ENCODE measurements at regions not wholly inside any gene's neighbourhood (a gene's known extent, or its start where the extent isn't known, plus 50 kb on each side); places are given as distances from the start of the nearest gene placed in this dataset.

DNA sequence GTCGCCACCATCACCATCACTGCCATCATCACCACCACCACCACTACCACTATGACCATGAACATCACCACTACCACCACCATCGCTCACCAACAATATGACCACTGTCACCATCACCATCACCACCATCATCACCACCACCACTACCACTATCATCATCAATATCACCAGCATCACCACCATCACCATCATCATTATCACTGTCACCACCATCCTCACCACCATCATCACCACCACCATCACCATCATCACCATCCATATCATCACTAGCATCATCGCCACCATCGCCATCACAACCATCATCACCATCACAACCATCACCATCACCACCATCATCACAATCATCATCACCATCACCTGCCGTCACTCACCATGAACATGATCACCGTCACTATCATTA lies 184.6 kb downstream of the SHANK2 start:
- H3K9me3 Mint-ChIP-seq = no peaks in the 10 kb centered on the region
- H3K4me1 Mint-ChIP-seq = no peaks in the 10 kb centered on the region
- H3K36me3 Mint-ChIP-seq (ENCODE audit: low read depth) = no peaks in the 10 kb centered on the region
- no peak overlapping the region for H3K4me3 Mint-ChIP-seq
- no peak for DNase-seq
- no peak overlapping the region for H3K27ac Mint-ChIP-seq
- H3K27me3 Mint-ChIP-seq = peaks cover 4% of the 10 kb centered on the region
- intact Hi-C loops (cut with micrococcal nuclease) = no loop called here

GRCh38 chr11:71066311-71066710 lies 186.1 kb downstream of the SHANK2 start:
- H3K36me3 Mint-ChIP-seq (ENCODE audit: low read depth) = no peaks in the 10 kb centered on the region
- intact Hi-C loops (cut with micrococcal nuclease) = no loop called here
- no peak overlapping the region for H3K27ac Mint-ChIP-seq
- H3K9me3 Mint-ChIP-seq = no peaks in the 10 kb centered on the region
- peaks cover 4% of the 10 kb centered on the region for H3K27me3 Mint-ChIP-seq
- H3K4me1 Mint-ChIP-seq = no peaks in the 10 kb centered on the region
- no peak overlapping the region for H3K4me3 Mint-ChIP-seq
- DNase-seq = no peak

DNA sequence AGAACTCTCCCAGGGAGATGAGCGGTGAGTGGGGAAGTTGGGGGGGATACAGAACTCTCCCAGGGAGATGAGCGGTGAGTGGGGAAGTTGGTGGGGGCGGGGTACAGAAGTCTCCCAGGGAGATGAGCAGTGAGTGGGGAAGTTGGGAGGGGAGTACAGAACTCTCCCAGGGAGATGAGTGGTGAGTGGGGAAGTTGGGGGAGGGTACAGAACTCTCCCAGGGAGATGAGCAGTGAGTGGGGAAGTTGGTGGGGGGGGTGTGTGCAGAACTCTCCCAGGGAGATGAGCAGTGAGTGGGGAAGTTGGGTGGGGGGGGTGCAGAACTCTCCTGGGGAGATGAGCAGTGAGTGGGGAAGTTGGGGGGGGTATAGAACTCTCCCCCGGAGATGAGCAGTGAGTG lies 186.5 kb downstream of the SHANK2 start:
- intact Hi-C loops (cut with micrococcal nuclease) = no loop called here
- no peak overlapping the region for H3K27ac Mint-ChIP-seq
- no peak for DNase-seq
- H3K27me3 Mint-ChIP-seq = peaks cover 4% of the 10 kb centered on the region
- no peak overlapping the region for H3K4me3 Mint-ChIP-seq
- H3K9me3 Mint-ChIP-seq = no peaks in the 10 kb centered on the region
- no peaks in the 10 kb centered on the region for H3K36me3 Mint-ChIP-seq (ENCODE audit: low read depth)
- H3K4me1 Mint-ChIP-seq = no peaks in the 10 kb centered on the region

GRCh38 chr11:71064702-71065515 lies 187.5 kb downstream of the SHANK2 start:
- H3K27me3 Mint-ChIP-seq = peaks cover 4% of the 10 kb centered on the region
- H3K36me3 Mint-ChIP-seq (ENCODE audit: low read depth) = no peaks in the 10 kb centered on the region
- H3K9me3 Mint-ChIP-seq = no peaks in the 10 kb centered on the region
- no peak overlapping the region for H3K4me3 Mint-ChIP-seq
- no peak overlapping the region for H3K27ac Mint-ChIP-seq
- H3K4me1 Mint-ChIP-seq = no peaks in the 10 kb centered on the region
- intact Hi-C loops (cut with micrococcal nuclease) = no loop called here
- DNase-seq = no peak

DNA sequence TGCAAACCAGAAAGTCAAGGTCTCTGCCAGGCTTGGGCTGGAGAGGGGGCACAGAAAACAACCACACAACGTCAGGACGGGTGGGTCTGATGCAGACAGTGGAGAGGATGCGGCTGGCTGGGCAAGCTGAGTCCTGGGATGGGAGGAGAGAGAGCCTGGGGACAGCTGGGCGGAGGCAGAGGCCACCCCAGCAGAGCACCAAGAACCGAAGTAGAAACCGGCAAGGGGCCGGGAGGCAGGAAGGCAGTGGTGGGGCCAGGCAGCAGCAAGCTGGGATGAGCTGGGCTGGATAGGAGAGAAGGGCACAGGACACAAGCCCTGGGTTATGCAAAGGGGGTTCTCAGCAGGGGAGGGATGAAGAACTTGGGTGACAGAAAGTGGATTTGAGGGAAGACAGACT lies 188.2 kb downstream of the SHANK2 start:
- Mint-ChIP-seq H3K4me1 (no peaks in the 10 kb centered on the region), H3K27me3 (peaks cover 4% of the 10 kb centered on the region), H3K9me3 (no peaks in the 10 kb centered on the region), H3K27ac (no peak overlapping the region), H3K4me3 (no peak overlapping the region), H3K36me3 (ENCODE audit: low read depth) (no peaks in the 10 kb centered on the region)
- intact Hi-C loops (cut with micrococcal nuclease) = no loop called here
- no peak for DNase-seq

GRCh38 chr11:71063129-71063528 lies 189.2 kb downstream of the SHANK2 start:
- H3K9me3 Mint-ChIP-seq = no peaks in the 10 kb centered on the region
- H3K36me3 Mint-ChIP-seq (ENCODE audit: low read depth) = no peaks in the 10 kb centered on the region
- peaks cover 4% of the 10 kb centered on the region for H3K27me3 Mint-ChIP-seq
- no peak overlapping the region for H3K27ac Mint-ChIP-seq
- intact Hi-C loops (cut with micrococcal nuclease) = no loop called here
- DNase-seq = no peak
- no peak overlapping the region for H3K4me3 Mint-ChIP-seq
- no peaks in the 10 kb centered on the region for H3K4me1 Mint-ChIP-seq

- Mint-ChIP-seq H3K9me3 (no peaks in the 10 kb centered on the region), H3K27ac (no peak overlapping the region), H3K27me3 (peaks cover 4% of the 10 kb centered on the region), H3K36me3 (ENCODE audit: low read depth) (no peaks in the 10 kb centered on the region), H3K4me1 (no peaks in the 10 kb centered on the region), H3K4me3 (no peak overlapping the region)
- intact Hi-C loops (cut with micrococcal nuclease) = no loop called here
- DNase-seq = no peak
Measured at GRCh38 chr11:71062199-71062598, 190.2 kb downstream of the SHANK2 start.

- Mint-ChIP-seq H3K27ac (no peak overlapping the region), H3K27me3 (peaks cover 4% of the 10 kb centered on the region), H3K4me3 (no peak overlapping the region), H3K4me1 (no peaks in the 10 kb centered on the region), H3K9me3 (no peaks in the 10 kb centered on the region), H3K36me3 (ENCODE audit: low read depth) (no peaks in the 10 kb centered on the region)
- intact Hi-C loops (cut with micrococcal nuclease) = no loop called here
- DNase-seq = no peak
Measured at GRCh38 chr11:71060391-71060791, 192.0 kb downstream of the SHANK2 start.

- H3K36me3 Mint-ChIP-seq (ENCODE audit: low read depth) = no peaks in the 10 kb centered on the region
- DNase-seq = no peak
- H3K27ac Mint-ChIP-seq = no peak overlapping the region
- no peaks in the 10 kb centered on the region for H3K9me3 Mint-ChIP-seq
- intact Hi-C loops (cut with micrococcal nuclease) = no loop called here
- no peak overlapping the region for H3K4me3 Mint-ChIP-seq
- H3K27me3 Mint-ChIP-seq = no peaks in the 10 kb centered on the region
- H3K4me1 Mint-ChIP-seq = no peaks in the 10 kb centered on the region
Measured at GRCh38 chr11:71059662-71060061, 192.7 kb downstream of the SHANK2 start.

DNA sequence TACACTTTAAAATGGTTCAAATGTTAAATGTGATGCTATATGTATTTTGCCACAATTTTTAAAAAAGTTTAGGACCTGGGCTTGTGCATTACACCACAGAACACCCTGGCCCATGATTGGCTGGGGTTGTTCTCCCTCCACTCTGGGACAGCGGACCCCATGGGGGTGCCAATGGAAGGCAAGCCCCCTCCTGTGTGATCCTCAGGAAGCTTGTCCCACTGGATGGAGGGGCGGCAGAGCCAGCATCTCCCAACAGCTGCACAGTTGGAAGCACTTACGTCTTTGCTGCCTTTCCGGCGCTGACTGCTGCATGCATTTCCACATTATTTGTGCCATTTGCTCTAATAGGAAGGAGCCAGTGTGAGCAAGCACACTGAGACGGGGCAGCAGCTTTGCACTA lies 196.5 kb downstream of the SHANK2 start:
- Mint-ChIP-seq H3K27me3 (no peaks in the 10 kb centered on the region), H3K4me1 (no peaks in the 10 kb centered on the region)
- intact Hi-C loops (cut with micrococcal nuclease) = no loop called here

More for the DNA sequence above, 196.5 kb downstream of the SHANK2 start:
- DNase-seq = no peak
- no peaks in the 10 kb centered on the region for H3K36me3 Mint-ChIP-seq (ENCODE audit: low read depth)
- no peak overlapping the region for H3K4me3 Mint-ChIP-seq
- no peak overlapping the region for H3K27ac Mint-ChIP-seq
- H3K9me3 Mint-ChIP-seq = no peaks in the 10 kb centered on the region

Measured in activated CD4-positive, alpha-beta T cell treated with anti-CD3 and anti-CD28 coated beads, Interleukin-2, amount 10 ng/mL, durations not matched to agents 24 days and 14 days (primary cell).